Fibroblast of mammary gland (primary cell): ENCODE measurements at regions not wholly inside any gene's neighbourhood (a gene's known extent, or its start where the extent isn't known, plus 50 kb on each side); places are given as distances from the start of the nearest gene placed in this dataset.

Experiments used
- DNase-seq: peaks from one replicate; pipeline ENCODE4 v3.0.0-alpha.2; 2010; ENCODE audit warnings: low read depth
- H3K4me3 ChIP-seq: 2 replicates; pipeline ENCODE4 v1.5.1; 2011; ENCODE audit warnings: low read depth, mild to moderate bottlenecking, low read length, moderate library complexity; ENCODE audit not compliant: control insufficient read depth
- TF ChIP-seq, protein P1 (sequence below): conservative IDR thresholded peaks from 2 replicates; pipeline ENCODE4 v1.5.1; 2011; ENCODE audit warnings: low read depth, low read length, inconsistent platforms; ENCODE audit not compliant: control insufficient read depth, insufficient read depth

GRCh38 chr13:67758975-67759374 is 528.8 kb upstream of the PCDH9 start:
- no peak overlapping the region for H3K4me3 ChIP-seq
- DNase-seq, result no peak
- TF ChIP-seq, protein P1, sequence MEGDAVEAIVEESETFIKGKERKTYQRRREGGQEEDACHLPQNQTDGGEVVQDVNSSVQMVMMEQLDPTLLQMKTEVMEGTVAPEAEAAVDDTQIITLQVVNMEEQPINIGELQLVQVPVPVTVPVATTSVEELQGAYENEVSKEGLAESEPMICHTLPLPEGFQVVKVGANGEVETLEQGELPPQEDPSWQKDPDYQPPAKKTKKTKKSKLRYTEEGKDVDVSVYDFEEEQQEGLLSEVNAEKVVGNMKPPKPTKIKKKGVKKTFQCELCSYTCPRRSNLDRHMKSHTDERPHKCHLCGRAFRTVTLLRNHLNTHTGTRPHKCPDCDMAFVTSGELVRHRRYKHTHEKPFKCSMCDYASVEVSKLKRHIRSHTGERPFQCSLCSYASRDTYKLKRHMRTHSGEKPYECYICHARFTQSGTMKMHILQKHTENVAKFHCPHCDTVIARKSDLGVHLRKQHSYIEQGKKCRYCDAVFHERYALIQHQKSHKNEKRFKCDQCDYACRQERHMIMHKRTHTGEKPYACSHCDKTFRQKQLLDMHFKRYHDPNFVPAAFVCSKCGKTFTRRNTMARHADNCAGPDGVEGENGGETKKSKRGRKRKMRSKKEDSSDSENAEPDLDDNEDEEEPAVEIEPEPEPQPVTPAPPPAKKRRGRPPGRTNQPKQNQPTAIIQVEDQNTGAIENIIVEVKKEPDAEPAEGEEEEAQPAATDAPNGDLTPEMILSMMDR, result no peak

- TF ChIP-seq, protein P1, result no peak
- no peak overlapping the region for H3K4me3 ChIP-seq
- no peak for DNase-seq
Observed at GRCh38 chr13:67754012-67754411, 523.9 kb upstream of the PCDH9 start.

GRCh38 chr13:67752759-67753158 is 522.6 kb upstream of the PCDH9 start:
- TF ChIP-seq, protein P1, result no peak

DNA sequence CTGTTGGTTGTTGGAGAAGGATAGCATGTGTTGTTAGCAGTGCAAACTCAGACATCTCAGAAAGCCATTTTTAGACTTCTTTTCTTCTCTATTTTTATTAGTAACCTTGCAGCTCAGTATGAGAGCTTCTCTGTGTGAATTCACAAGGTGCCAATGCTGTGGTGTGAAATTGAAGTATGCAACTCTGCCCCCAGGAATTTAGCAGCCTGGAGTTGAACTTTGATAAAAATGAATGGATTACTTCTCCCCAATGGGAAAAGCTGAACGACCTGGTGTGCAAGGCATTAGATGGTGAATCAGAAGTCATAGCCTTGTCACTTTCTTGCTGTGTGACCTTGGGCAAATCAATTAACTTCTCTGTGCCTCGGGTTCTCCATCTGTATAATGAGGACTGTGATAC is 512.3 kb upstream of the PCDH9 start:
- no peak for DNase-seq
- no peak overlapping the region for H3K4me3 ChIP-seq
- TF ChIP-seq, protein P1, result no peak

More at GRCh38 chr13:67752759-67753158, 522.6 kb upstream of the PCDH9 start:
- H3K4me3 ChIP-seq, result no peak overlapping the region
- DNase-seq, result no peak

- DNase-seq, result no peak
- TF ChIP-seq, protein P1, result no peak
- H3K4me3 ChIP-seq, result no peak overlapping the region
Observed at GRCh38 chr13:67740871-67741535, 510.9 kb upstream of the PCDH9 start.

- TF ChIP-seq, protein P1, result peak; percentile 46
- no peak overlapping the region for H3K4me3 ChIP-seq
- DNase-seq, result peak; percentile 92
Observed at GRCh38 chr13:67736646-67737420, 506.7 kb upstream of the PCDH9 start.

- no peak for DNase-seq
- TF ChIP-seq, protein P1, result no peak
- H3K4me3 ChIP-seq, result no peak overlapping the region
Observed at GRCh38 chr13:67735651-67736050, 505.5 kb upstream of the PCDH9 start.
